Sigmoid colon (tissue), 4 donors: ENCODE measurements at regions not wholly inside any gene's neighbourhood (a gene's known extent, or its start where the extent isn't known, plus 50 kb on each side); places are given as distances from the start of the nearest gene placed in this dataset.

Experiments used
- CTCF ChIP-seq, 4 experiments: fragments of 450-650 bp in 3 of 4; fragments of 200-600 bp in 1 of 4; IDR thresholded peaks; one replicate each; pipeline ENCODE4 v1.5.1; 2016 to 2019; ENCODE audit warnings: antibody characterized with exemption in 4 of 4, mild to moderate bottlenecking in 3 of 4, moderate library complexity in 2 of 4
- EP300 ChIP-seq, 4 donors: sonication (generic); formaldehyde crosslinking; IDR thresholded peaks; one replicate each; pipeline ENCODE4 v1.6.1; 2017; ENCODE audit warnings: antibody characterized with exemption in 4 of 4
- POLR2A ChIP-seq, 2 donors: fragments of 450-650 bp; IDR thresholded peaks; one replicate each; pipeline ENCODE4 v1.6.1; 2016; ENCODE audit warnings: antibody characterized with exemption in 2 of 2, mild to moderate bottlenecking in 2 of 2, moderate library complexity in 2 of 2
- POLR2AphosphoS5 ChIP-seq, 4 donors: sonication (generic); formaldehyde crosslinking; IDR thresholded peaks; one replicate each; pipeline ENCODE4 v1.6.1; 2017; ENCODE audit warnings: antibody characterized with exemption in 4 of 4

- TF ChIP-seq CTCF (IDR thresholded peaks at IDR 0.05): no peak
- TF ChIP-seq POLR2AphosphoS5 (IDR thresholded peaks at IDR 0.05): no peak
- no peak for TF ChIP-seq POLR2A (IDR thresholded peaks at IDR 0.05)
- no peak for TF ChIP-seq EP300 (IDR thresholded peaks at IDR 0.05)
Observed at GRCh38 chr15:79659691-79660090, 227.6 kb downstream of the MINAR1 start.
